Hepatocyte (in vitro differentiated cells): ENCODE measurements at regions not wholly inside any gene's neighbourhood (a gene's known extent, or its start where the extent isn't known, plus 50 kb on each side); places are given as distances from the start of the nearest gene placed in this dataset.

Experiments
- DNase-seq: peaks from one replicate; pipeline ENCODE4 v3.0.0-alpha.2; 2016; ENCODE audit warnings: low spot score
- H2AFZ ChIP-seq: fragments of 200-600 bp; sonication (generic); 2 replicates; pipeline ENCODE4 v1.6.0; 2016; ENCODE audit warnings: antibody characterized with exemption, mild to moderate bottlenecking
- H3K27ac ChIP-seq: fragments of 200-600 bp; sonication (generic); 2 replicates; pipeline ENCODE4 v1.5.1; 2016; ENCODE audit warnings: mild to moderate bottlenecking
- H3K27me3 ChIP-seq: fragments of 200-600 bp; sonication (generic); 2 replicates; pipeline ENCODE4 v1.6.1; 2016
- H3K36me3 ChIP-seq: fragments of 200-600 bp; sonication (generic); replicated peaks from 2 replicates; pipeline ENCODE4 v1.5.1; 2016; ENCODE audit warnings: low read depth; ENCODE audit not compliant: insufficient read depth
- H3K4me1 ChIP-seq: fragments of 200-600 bp; sonication (generic); 2 replicates; pipeline ENCODE4 v1.5.1; 2016; ENCODE audit warnings: mild to moderate bottlenecking, moderate library complexity; ENCODE audit not compliant: insufficient read depth
- H3K4me2 ChIP-seq: fragments of 200-600 bp; sonication (generic); 2 replicates; pipeline ENCODE4 v1.6.0; 2016
- H3K4me3 ChIP-seq: fragments of 200-600 bp; sonication (generic); 2 replicates; pipeline ENCODE4 v1.5.1; 2016; ENCODE audit warnings: mild to moderate bottlenecking
- H3K79me2 ChIP-seq: fragments of 200-600 bp; sonication (generic); 2 replicates; pipeline ENCODE4 v1.6.0; 2017; ENCODE audit warnings: mild to moderate bottlenecking
- H3K9me2 ChIP-seq: fragments of 200-600 bp; sonication (generic); replicated peaks from 2 replicates; pipeline ENCODE4 v1.6.0; 2017; ENCODE audit warnings: mild to moderate bottlenecking; ENCODE audit not compliant: insufficient read depth
- H3K9me3 ChIP-seq: fragments of 200-600 bp; sonication (generic); 2 replicates; pipeline ENCODE4 v1.5.1; 2016; ENCODE audit warnings: low read depth, mild to moderate bottlenecking
- H4K20me1 ChIP-seq: fragments of 200-600 bp; sonication (generic); 2 replicates; pipeline ENCODE4 v1.6.0; 2016; ENCODE audit warnings: mild to moderate bottlenecking; ENCODE audit not compliant: insufficient read depth, poor library complexity, severe bottlenecking
- EZH2 ChIP-seq: fragments of 200-600 bp; sonication (generic); IDR thresholded peaks from 2 replicates; pipeline ENCODE4 v1.6.1; 2016; ENCODE audit warnings: antibody characterized with exemption, mild to moderate bottlenecking, borderline replicate concordance
- EZH2phosphoT487 ChIP-seq: fragments of 200-600 bp; sonication (generic); IDR thresholded peaks from one replicate; pipeline ENCODE4 v1.6.1; 2018; ENCODE audit warnings: antibody characterized with exemption, mild to moderate bottlenecking, low read depth, moderate library complexity; ENCODE audit not compliant: unreplicated experiment, severe bottlenecking
- WGBS: methylation state at CpG from one replicate; pipeline ENCODE4 v1.1.6; 2016; ENCODE audit warnings: low lambda C conversion rate; ENCODE audit errors: missing lambda C conversion rate; 5-methylcytosine and 5-hydroxymethylcytosine counted together
- TF ChIP-seq, protein P1 (sequence below): fragments of 200-600 bp; sonication (generic); IDR thresholded peaks from 2 replicates; pipeline ENCODE4 v1.5.1; 2016; ENCODE audit warnings: antibody characterized with exemption, mild to moderate bottlenecking; ENCODE audit not compliant: poor library complexity

DNA sequence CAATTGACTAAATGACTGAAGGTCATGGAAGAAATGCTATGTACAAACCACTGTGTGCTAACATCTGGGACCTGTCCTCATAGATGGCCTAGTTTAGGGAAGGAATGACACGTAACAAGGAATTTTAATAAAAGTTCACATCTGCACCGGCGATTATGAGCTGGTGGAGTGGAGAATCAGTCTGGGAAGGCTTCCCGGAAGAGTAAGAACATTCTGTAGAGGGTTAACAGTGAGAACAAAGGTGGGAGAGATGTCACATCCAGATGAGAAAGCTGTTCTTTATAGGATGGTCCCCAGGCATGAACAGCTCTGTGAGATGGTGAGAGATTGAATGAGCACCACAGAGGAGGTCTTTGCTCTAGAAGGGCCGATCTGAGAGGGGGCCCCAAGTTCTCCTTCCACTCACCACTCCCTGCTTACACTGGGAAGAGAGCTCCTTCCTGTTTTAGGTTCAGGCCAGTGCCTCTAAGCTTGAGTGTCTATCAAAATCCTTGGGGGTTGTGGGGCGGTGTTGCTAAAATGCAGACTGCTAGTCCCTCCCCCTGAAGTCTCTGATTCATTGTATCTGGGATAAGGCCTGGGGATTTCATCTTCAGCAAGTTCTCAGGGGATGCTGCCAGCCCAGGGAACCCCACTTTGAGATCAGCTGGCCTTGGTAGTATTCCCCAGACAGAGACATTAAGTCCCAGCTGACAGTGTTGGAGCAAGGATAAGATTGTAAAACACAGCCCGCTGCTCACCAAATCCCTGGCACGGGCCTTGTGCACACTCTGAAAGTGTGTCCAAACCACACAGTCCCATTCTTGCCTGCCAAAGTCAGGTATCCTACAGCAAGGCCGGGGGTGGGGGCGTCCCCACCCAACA lies 294.7 kb upstream of the MAF start:
- Histone ChIP-seq H3K4me3 (no peak overlapping the region), H3K36me3 (no peaks in the 10 kb centered on the region), H3K4me1 (peaks cover 26% of the 10 kb centered on the region), H3K27me3 (no peaks in the 10 kb centered on the region), H3K27ac (no peak overlapping the region), H2AFZ (no peak overlapping the region), H3K9me3 (no peaks in the 10 kb centered on the region), H3K9me2 (no peaks in the 10 kb centered on the region), H4K20me1 (no peaks in the 10 kb centered on the region), H3K4me2 (no peak overlapping the region), H3K79me2 (no peaks in the 10 kb centered on the region)
- TF ChIP-seq EZH2 (no peak), EZH2phosphoT487 (no peak)
- TF ChIP-seq, protein P1, sequence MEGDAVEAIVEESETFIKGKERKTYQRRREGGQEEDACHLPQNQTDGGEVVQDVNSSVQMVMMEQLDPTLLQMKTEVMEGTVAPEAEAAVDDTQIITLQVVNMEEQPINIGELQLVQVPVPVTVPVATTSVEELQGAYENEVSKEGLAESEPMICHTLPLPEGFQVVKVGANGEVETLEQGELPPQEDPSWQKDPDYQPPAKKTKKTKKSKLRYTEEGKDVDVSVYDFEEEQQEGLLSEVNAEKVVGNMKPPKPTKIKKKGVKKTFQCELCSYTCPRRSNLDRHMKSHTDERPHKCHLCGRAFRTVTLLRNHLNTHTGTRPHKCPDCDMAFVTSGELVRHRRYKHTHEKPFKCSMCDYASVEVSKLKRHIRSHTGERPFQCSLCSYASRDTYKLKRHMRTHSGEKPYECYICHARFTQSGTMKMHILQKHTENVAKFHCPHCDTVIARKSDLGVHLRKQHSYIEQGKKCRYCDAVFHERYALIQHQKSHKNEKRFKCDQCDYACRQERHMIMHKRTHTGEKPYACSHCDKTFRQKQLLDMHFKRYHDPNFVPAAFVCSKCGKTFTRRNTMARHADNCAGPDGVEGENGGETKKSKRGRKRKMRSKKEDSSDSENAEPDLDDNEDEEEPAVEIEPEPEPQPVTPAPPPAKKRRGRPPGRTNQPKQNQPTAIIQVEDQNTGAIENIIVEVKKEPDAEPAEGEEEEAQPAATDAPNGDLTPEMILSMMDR = no peak
- DNase-seq = no peak
- WGBS = 94% methylated on average over 10 of the region's 10 CpGs

DNA sequence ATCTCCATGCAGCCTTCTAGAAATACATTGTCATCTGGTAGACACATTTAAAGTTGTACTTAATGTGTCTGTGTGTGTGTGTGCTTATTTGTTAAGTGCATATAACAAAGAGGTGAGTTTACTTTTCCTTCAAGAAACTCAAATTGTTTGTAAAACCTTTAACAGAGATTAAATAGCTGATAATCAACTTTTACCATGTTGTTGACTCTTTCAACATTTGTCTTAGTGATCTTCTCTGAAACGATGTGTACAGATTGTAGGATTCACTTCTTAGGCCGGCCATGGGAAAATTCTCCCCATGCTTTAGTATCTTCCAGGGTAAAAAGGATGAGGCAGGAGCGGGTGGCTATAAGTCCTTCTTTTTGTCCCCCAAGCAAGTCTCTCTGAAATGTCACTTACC lies 292.9 kb upstream of the MAF start:
- no peak for DNase-seq

DNA sequence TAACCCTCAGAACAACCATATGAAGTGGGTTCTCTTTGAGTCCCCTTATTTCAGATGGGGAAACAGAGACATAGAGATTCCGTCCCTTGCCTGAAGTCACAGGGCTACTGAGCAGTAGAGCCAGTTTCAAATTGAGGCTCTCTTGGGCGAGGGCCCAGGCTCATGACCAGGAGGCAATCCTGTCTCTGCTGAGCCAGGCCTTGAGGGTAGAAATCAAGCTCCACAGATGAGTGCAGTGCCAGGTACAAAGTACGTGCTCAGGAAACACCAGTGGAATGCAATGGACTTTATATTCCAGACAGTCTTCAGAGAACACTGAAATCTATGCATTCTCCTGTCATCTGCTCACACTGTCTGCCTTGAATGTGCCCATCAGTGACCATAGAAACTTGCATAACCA lies 291.7 kb upstream of the MAF start:
- Histone ChIP-seq H2AFZ (no peak overlapping the region), H3K36me3 (no peaks in the 10 kb centered on the region), H3K9me3 (no peaks in the 10 kb centered on the region), H3K4me3 (no peak overlapping the region), H3K79me2 (no peaks in the 10 kb centered on the region), H3K27ac (no peak overlapping the region), H3K4me1 (peaks cover 11% of the 10 kb centered on the region), H3K27me3 (no peaks in the 10 kb centered on the region), H3K9me2 (no peaks in the 10 kb centered on the region), H4K20me1 (no peaks in the 10 kb centered on the region), H3K4me2 (no peak overlapping the region)
- 97% methylated on average over 3 of the region's 3 CpGs for WGBS
- no peak for DNase-seq
- TF ChIP-seq EZH2 (no peak), EZH2phosphoT487 (no peak)
- TF ChIP-seq, protein P1 = no peak

More for the DNA sequence above, 292.9 kb upstream of the MAF start:
- Histone ChIP-seq H3K36me3 (no peaks in the 10 kb centered on the region), H3K9me2 (no peaks in the 10 kb centered on the region), H2AFZ (no peak overlapping the region), H3K9me3 (no peaks in the 10 kb centered on the region), H3K79me2 (no peaks in the 10 kb centered on the region), H3K4me3 (no peak overlapping the region), H3K4me2 (no peak overlapping the region), H3K27ac (peak overlapping the region; percentile 10), H3K27me3 (no peaks in the 10 kb centered on the region), H4K20me1 (no peaks in the 10 kb centered on the region), H3K4me1 (peaks cover 16% of the 10 kb centered on the region)
- WGBS = 63% methylated on average over 3 of the region's 3 CpGs
- TF ChIP-seq EZH2 (no peak), EZH2phosphoT487 (no peak)
- TF ChIP-seq, protein P1 = no peak
